Endometrial microvascular endothelial cells (primary cell): ENCODE measurements at regions not wholly inside any gene's neighbourhood (a gene's known extent, or its start where the extent isn't known, plus 50 kb on each side); places are given as distances from the start of the nearest gene placed in this dataset.
"Not testable (repeated sequence)": the region's sequence is repeated elsewhere in the genome, so short reads cannot be mapped to it uniquely, and the experiment has no call there.

Experiments used
- in situ Hi-C: cut with HindIII; loops from 2 replicates; pipeline ENCODE4 v1.10.0; 2017; ENCODE audit warnings: low sequenced_read_pairs, low pct_unique_long_range_greater_than_20kb; ENCODE audit errors: inconsistent ontology term

- in situ Hi-C loops: no loop called here
Observed at GRCh38 chr20:47993817-47994216, 208.5 kb upstream of the SULF2 start.

- in situ Hi-C loops: no loop called here
Observed at GRCh38 chr20:47993035-47993755, 207.9 kb upstream of the SULF2 start.

GRCh38 chr20:47991875-47992488 is 206.7 kb upstream of the SULF2 start:
- in situ Hi-C loops: no loop called here

GRCh38 chr20:47990507-47991150 is 205.3 kb upstream of the SULF2 start:
- in situ Hi-C loops: no loop called here

GRCh38 chr20:47989957-47990356 is 204.7 kb upstream of the SULF2 start:
- in situ Hi-C loops: no loop called here

- in situ Hi-C loops: no loop called here
Observed at GRCh38 chr20:47988676-47989075, 203.4 kb upstream of the SULF2 start.

GRCh38 chr20:47985092-47985850 is 200.0 kb upstream of the SULF2 start:
- in situ Hi-C loops: no loop called here

GRCh38 chr20:47984437-47984836 is 199.2 kb upstream of the SULF2 start:
- in situ Hi-C loops: no loop called here

- in situ Hi-C loops: not testable (repeated sequence)
Observed at GRCh38 chr20:47983642-47984041, 198.4 kb upstream of the SULF2 start.

GRCh38 chr20:47982574-47983360 is 197.5 kb upstream of the SULF2 start:
- in situ Hi-C loops: no loop called here

GRCh38 chr20:47981222-47981621 is 195.9 kb upstream of the SULF2 start:
- in situ Hi-C loops: no loop called here

GRCh38 chr20:47980336-47981177 is 195.3 kb upstream of the SULF2 start:
- in situ Hi-C loops: no loop called here

GRCh38 chr20:47979361-47980095 is 194.2 kb upstream of the SULF2 start:
- in situ Hi-C loops: not testable (repeated sequence)

GRCh38 chr20:47978428-47979120 is 193.3 kb upstream of the SULF2 start:
- in situ Hi-C loops: not testable (repeated sequence)

- in situ Hi-C loops: not testable (repeated sequence)
Observed at GRCh38 chr20:47977789-47978252, 192.5 kb upstream of the SULF2 start.

- in situ Hi-C loops: not testable (repeated sequence)
Observed at GRCh38 chr20:47977017-47977788, 191.9 kb upstream of the SULF2 start.
